PC-9 (cell line): ENCODE measurements at regions not wholly inside any gene's neighbourhood (a gene's known extent, or its start where the extent isn't known, plus 50 kb on each side); places are given as distances from the start of the nearest gene placed in this dataset.
A peak's percentile ranks its signal among the peaks of the same experiment; 100 is the strongest.

ENCODE experiments used
- BruUV-seq: library from RNA; stranded (reverse); fragments of 400-500 nt; replicated peaks from 2 replicates; lab custom pipeline; 2021; lab: Mats Ljungman, UMichigan
- CTCF ChIA-PET: fragments of 300-600 bp; sonication (Branson Sonifier 250); formaldehyde crosslinking; loops from one replicate; lab custom pipeline; 2022; ENCODE audit warnings: antibody characterized with exemption; lab: Charles Lee
- POLR2A ChIA-PET: fragments of 300-600 bp; sonication (Branson Sonifier 250); formaldehyde crosslinking; loops from one replicate; lab custom pipeline; 2022; ENCODE audit warnings: antibody characterized with exemption; ENCODE audit not compliant: unreplicated experiment; lab: Charles Lee
- DNase-seq, 2 experiments: peaks; one replicate each; pipeline versions ENCODE4 v3.0.0 to v3.0.0-alpha.2; 2015 to 2022; ENCODE audit warnings: mixed read lengths in 1 of 2
- H2AFZ ChIP-seq: fragments of 200-600 bp; sonication (generic); 2 replicates; pipeline ENCODE4 v1.8.1; 2017; ENCODE audit warnings: antibody characterized with exemption
- H3F3A ChIP-seq: fragments of 200-600 bp; sonication (generic); 2 replicates; pipeline ENCODE4 v1.8.1; 2017; ENCODE audit warnings: antibody characterized with exemption, mild to moderate bottlenecking, low read depth; ENCODE audit not compliant: insufficient read depth
- H3K27ac ChIP-seq: fragments of 200-600 bp; sonication (generic); 2 replicates; pipeline ENCODE4 v1.6.1; 2016; ENCODE audit warnings: mixed run types
- H3K27me3 ChIP-seq: fragments of 200-600 bp; sonication (generic); 2 replicates; pipeline ENCODE4 v1.6.1; 2016; ENCODE audit warnings: low read depth, mixed run types; ENCODE audit not compliant: insufficient read depth
- H3K36me3 ChIP-seq: fragments of 200-600 bp; sonication (generic); 2 replicates; pipeline ENCODE4 v1.6.1; 2016; ENCODE audit warnings: low read depth, mixed run types
- H3K4me1 ChIP-seq: fragments of 200-600 bp; sonication (generic); replicated peaks from 2 replicates; pipeline ENCODE4 v1.6.1; 2016; ENCODE audit warnings: mixed run types; ENCODE audit not compliant: insufficient read depth
- H3K4me2 ChIP-seq: fragments of 200-600 bp; sonication (generic); 2 replicates; pipeline ENCODE4 v1.6.1; 2017; ENCODE audit warnings: mixed run types
- H3K4me3 ChIP-seq: fragments of 200-600 bp; sonication (generic); 2 replicates; pipeline ENCODE4 v1.6.1; 2016; ENCODE audit warnings: mixed run types
- H3K79me2 ChIP-seq: fragments of 200-600 bp; sonication (generic); 2 replicates; pipeline ENCODE4 v1.6.1; 2017; ENCODE audit warnings: low read depth, mixed run types
- H3K9me2 ChIP-seq: fragments of 200-600 bp; sonication (generic); 2 replicates; pipeline ENCODE4 v1.8.1; 2017; ENCODE audit warnings: mild to moderate bottlenecking; ENCODE audit not compliant: insufficient read depth
- H3K9me3 ChIP-seq: fragments of 200-600 bp; sonication (generic); 2 replicates; pipeline ENCODE4 v1.8.1; 2016; ENCODE audit warnings: low read depth; ENCODE audit not compliant: insufficient read depth
- H4K20me1 ChIP-seq: fragments of 200-600 bp; sonication (generic); 2 replicates; pipeline ENCODE4 v1.8.1; 2017; ENCODE audit not compliant: insufficient read depth
- CTCF ChIP-seq: fragments of 200-600 bp; sonication (generic); conservative IDR thresholded peaks from 2 replicates; pipeline ENCODE4 v1.6.1; 2017; ENCODE audit warnings: mixed run types, antibody characterized with exemption, mild to moderate bottlenecking, moderate library complexity
- EZH2 ChIP-seq: fragments of 200-600 bp; sonication (generic); IDR thresholded peaks from 2 replicates; pipeline ENCODE4 v1.8.0; 2017; ENCODE audit warnings: antibody characterized with exemption, low read depth
- intact Hi-C: fragments of 100-400 bp; cut with micrococcal nuclease; formaldehyde crosslinking; loops from one replicate; pipeline ENCODE4 v1.10.0; 2022; ENCODE audit not compliant: unreplicated experiment

DNA sequence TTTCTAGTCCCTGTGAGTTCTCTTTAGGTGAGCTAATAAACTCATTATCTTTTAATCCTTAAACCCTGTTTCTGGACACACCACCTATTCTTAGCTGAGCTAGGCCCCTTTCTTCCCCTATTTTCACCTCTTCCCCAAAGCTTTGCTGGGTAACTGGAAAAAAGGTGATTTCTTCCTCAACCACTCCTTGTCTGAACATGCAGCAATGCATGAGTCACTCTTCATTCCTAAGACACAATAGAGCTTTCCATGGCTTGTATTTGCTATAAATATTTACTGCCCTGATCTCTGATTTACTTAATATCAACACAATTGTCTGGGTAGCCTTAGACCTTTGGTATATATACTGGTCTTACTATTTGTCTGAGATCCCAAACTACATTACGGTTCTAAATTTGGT, 370.9 kb downstream of the KLF5 start:
- intact Hi-C loops, result loop anchor here (1.0 to 10.0 kb wide), 6 partner anchors 36 to 585 kb away; partner anchors contain the start of gene KLF5
- H3K4me3 ChIP-seq, result no peak overlapping the region

GRCh38 chr13:73428706-73429105, 369.9 kb downstream of the KLF5 start:
- Histone ChIP-seq H3K9me2 (no peaks in the 10 kb centered on the region), H3K4me1 (peaks cover 38% of the 10 kb centered on the region), H3F3A (peaks cover 22% of the 10 kb centered on the region; the same call in 1 of the 2 replicates), H3K36me3 (no peaks in the 10 kb centered on the region), H3K4me2 (peak overlapping the region; percentile 16), H3K4me3 (no peak overlapping the region), H2AFZ (no peak overlapping the region), H4K20me1 (no peaks in the 10 kb centered on the region), H3K9me3 (peaks cover 19% of the 10 kb centered on the region), H3K79me2 (no peaks in the 10 kb centered on the region), H3K27ac (peak overlapping the region; percentile 88), H3K27me3 (no peaks in the 10 kb centered on the region)
- peak in 1 of 2 experiments; percentile 42 for DNase-seq
- no peak for TF ChIP-seq EZH2
- no peak for TF ChIP-seq CTCF
- ChIA-PET CTCF (no interaction called here), POLR2A (interaction anchor here (0.8 kb wide), 1 partner anchor 369 kb away, joined by 9 read pairs; no protein-coding TSS in a partner anchor)
- BruUV-seq, result TSS peak; percentile 32
- intact Hi-C loops, result loop anchor here (1.0 to 10.0 kb wide), 7 partner anchors 37 to 584 kb away; partner anchors contain the start of gene KLF5

More for the DNA sequence above, 370.9 kb downstream of the KLF5 start:
- TF ChIP-seq EZH2 (no peak), CTCF (no peak)
- CTCF ChIA-PET, result no interaction called here
- peak; percentile 21 to 77 for DNase-seq
- Histone ChIP-seq H3K79me2 (no peaks in the 10 kb centered on the region), H3K9me2 (no peaks in the 10 kb centered on the region), H3K36me3 (no peaks in the 10 kb centered on the region), H3F3A (peaks cover 22% of the 10 kb centered on the region; the same call in 1 of the 2 replicates), H3K27me3 (no peaks in the 10 kb centered on the region), H3K4me2 (peak overlapping the region; percentile 30), H3K4me1 (peaks cover 38% of the 10 kb centered on the region), H3K27ac (peak overlapping the region; percentile 88), H2AFZ (no peak overlapping the region), H3K9me3 (peaks cover 15% of the 10 kb centered on the region), H4K20me1 (no peaks in the 10 kb centered on the region)
- BruUV-seq, result no TSS peak
- POLR2A ChIA-PET, result interaction anchor here (0.5 to 1.1 kb wide), 6 partner anchors 9 to 411 kb away, joined by 4 to 9 read pairs (median 6); no protein-coding TSS in a partner anchor

DNA sequence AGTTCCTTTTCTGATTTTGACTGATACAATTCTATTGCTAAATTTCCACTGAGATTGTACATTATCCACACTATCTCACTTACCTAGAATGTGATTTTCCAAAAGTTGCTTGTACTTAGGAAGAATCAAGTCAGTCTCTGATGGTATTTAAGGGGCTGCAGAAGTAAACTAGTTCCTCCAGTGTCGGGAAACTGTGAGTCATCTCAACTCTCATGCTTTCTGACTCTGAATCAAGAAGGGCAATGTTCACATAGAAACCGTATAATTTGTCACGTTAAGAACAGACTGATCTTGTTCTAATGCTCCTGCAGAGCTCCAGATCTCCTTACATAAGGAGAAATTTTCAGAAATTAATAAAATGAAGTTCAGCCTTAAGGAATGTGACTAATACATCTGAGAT, 369.3 kb downstream of the KLF5 start:
- Histone ChIP-seq H3K4me1 (peaks cover 38% of the 10 kb centered on the region), H4K20me1 (no peaks in the 10 kb centered on the region), H3K4me2 (peak overlapping the region; percentile 16), H3F3A (peaks cover 24% of the 10 kb centered on the region; the same call in 1 of the 2 replicates), H2AFZ (no peak overlapping the region), H3K36me3 (no peaks in the 10 kb centered on the region), H3K27ac (peak overlapping the region; percentile 88), H3K4me3 (no peak overlapping the region), H3K9me3 (peaks cover 14% of the 10 kb centered on the region), H3K27me3 (no peaks in the 10 kb centered on the region), H3K79me2 (no peaks in the 10 kb centered on the region), H3K9me2 (no peaks in the 10 kb centered on the region)
- DNase-seq, result peak; percentile 28 to 70
- CTCF ChIA-PET, result no interaction called here
- no peak for TF ChIP-seq EZH2
- TF ChIP-seq CTCF, result no peak
- intact Hi-C loops, result loop anchor here (1.0 to 10.0 kb wide), 6 partner anchors 59 to 583 kb away; partner anchors contain the start of gene KLF5
- BruUV-seq, result no TSS peak
- POLR2A ChIA-PET, result interaction anchor here (0.8 kb wide), 1 partner anchor 368 kb away, joined by 9 read pairs; no protein-coding TSS in a partner anchor
